Spinal cord (tissue), 9 donors: ENCODE measurements at regions not wholly inside any gene's neighbourhood (a gene's known extent, or its start where the extent isn't known, plus 50 kb on each side); places are given as distances from the start of the nearest gene placed in this dataset.

Experiments
- DNase-seq, 6 donors: peaks; one replicate each; pipeline versions ENCODE4 v3.0.0 to v3.0.0-alpha.2; 2013 to 2015; ENCODE audit warnings: low spot score in 6 of 6, low read depth in 4 of 6
- H3K27ac ChIP-seq: one replicate; pipeline ENCODE4 v1.5.1; 2013; ENCODE audit warnings: low read depth, low read length, control low read depth
- H3K27me3 ChIP-seq: one replicate; pipeline ENCODE4 v1.6.1; 2013; ENCODE audit warnings: low read length; ENCODE audit not compliant: control insufficient read depth, insufficient read depth
- H3K36me3 ChIP-seq: one replicate; pipeline ENCODE4 v1.6.1; 2013; ENCODE audit warnings: low read length; ENCODE audit not compliant: control insufficient read depth, insufficient read depth
- H3K4me1 ChIP-seq: one replicate; pipeline ENCODE4 v1.6.1; 2013; ENCODE audit warnings: low read length; ENCODE audit not compliant: control insufficient read depth, insufficient read depth
- H3K4me3 ChIP-seq: one replicate; pipeline ENCODE4 v1.5.1; 2013; ENCODE audit warnings: low read depth, low read length, control low read depth
- H3K9me3 ChIP-seq: one replicate; pipeline ENCODE4 v1.6.1; 2013; ENCODE audit warnings: low read length; ENCODE audit not compliant: control insufficient read depth, insufficient read depth
- WGBS: methylation state at CpG from one replicate; pipeline ENCODE4 v1.1.5; 2013; ENCODE audit warnings: missing lambda C conversion rate; ENCODE audit not compliant: insufficient coverage; 5-methylcytosine and 5-hydroxymethylcytosine counted together
- donor health status: healthy.

DNA sequence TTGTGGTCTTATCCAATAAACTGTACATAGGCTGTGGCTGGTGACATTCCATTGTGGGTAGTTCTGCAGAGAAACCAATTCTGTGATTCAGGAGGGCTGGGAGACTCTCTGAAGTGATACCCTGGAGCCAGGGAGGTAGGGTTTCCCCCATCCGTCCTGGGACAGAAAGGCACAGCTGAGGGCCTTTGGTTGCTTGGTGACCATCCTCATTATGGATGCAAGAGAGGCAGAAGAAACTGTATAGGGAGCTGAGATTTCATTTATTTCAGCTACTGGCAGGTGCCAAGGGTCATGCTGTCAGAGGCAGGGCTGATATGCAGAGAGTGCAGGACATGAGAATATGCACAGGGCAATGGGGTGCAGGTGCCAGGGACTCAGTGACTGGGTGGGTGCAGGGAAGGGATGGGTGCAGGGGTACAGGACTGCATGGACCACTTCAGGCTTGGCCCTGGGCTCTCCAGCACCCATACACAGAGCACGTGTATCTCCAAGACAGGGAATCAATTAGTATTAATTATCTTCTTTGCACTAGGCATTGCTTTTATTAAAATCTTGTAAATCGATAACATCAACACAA is 236.5 kb downstream of the ICE1 start:
- Histone ChIP-seq H3K27me3 (no peaks in the 10 kb centered on the region), H3K36me3 (no peaks in the 10 kb centered on the region), H3K9me3 (no peaks in the 10 kb centered on the region), H3K27ac (no peak overlapping the region), H3K4me3 (no peak overlapping the region), H3K4me1 (peaks cover 5% of the 10 kb centered on the region)
- 55% methylated on average over 1 of the region's 3 CpGs for WGBS
- DNase-seq, result peak in 1 of 6 donors; percentile 59

DNA sequence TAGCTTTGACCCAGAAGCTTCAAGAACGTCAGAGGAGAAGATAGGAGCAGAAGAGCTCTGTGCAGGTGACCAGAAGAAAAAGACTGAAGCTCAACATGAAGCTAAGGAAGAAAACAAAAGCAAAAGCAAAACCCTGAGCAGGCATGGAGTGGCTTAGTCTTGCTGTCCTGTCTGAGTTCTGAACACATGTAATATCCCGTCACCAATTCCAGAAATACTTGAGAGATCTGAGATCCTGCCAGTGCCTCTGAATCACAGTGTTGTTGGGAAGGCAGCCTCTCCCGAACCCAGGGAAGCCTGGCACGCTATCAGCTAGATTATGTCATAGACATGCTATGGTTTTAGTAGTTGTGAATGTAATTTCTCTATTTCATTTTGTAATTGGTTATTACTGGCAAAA is 235.7 kb downstream of the ICE1 start:
- H3K36me3 ChIP-seq, result no peaks in the 10 kb centered on the region
- H3K4me1 ChIP-seq, result peaks cover 5% of the 10 kb centered on the region
- 47% methylated on average over 2 of the region's 4 CpGs for WGBS
- no peak overlapping the region for H3K27ac ChIP-seq
- peak in 2 of 6 donors; percentile 36 to 79 for DNase-seq
- H3K9me3 ChIP-seq, result no peaks in the 10 kb centered on the region
- no peaks in the 10 kb centered on the region for H3K27me3 ChIP-seq
- no peak overlapping the region for H3K4me3 ChIP-seq

DNA sequence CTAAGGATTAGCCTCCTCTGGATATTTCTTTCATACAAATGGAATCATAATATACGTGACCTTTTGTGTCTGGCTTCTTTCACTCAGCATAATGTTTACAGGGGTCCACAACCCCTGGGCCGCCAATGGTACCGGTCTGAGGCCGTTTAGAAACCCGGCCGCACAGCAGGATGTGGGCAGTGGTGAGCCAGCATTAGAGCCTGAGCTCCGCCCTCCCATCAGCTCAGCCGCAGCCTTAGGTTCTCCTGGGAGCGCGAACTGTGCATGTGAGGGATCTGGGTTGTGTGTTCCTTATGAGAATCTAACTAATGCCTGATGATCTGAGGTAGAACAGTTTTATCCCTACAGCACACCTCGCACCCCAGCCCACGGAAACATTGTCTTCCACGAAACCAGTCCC is 229.7 kb downstream of the ICE1 start:
- no peaks in the 10 kb centered on the region for H3K4me1 ChIP-seq
- H3K9me3 ChIP-seq, result no peaks in the 10 kb centered on the region
- no peaks in the 10 kb centered on the region for H3K27me3 ChIP-seq
- no peak for DNase-seq
- H3K27ac ChIP-seq, result no peak overlapping the region
- H3K36me3 ChIP-seq, result no peaks in the 10 kb centered on the region
- 89% methylated on average over 10 of the region's 13 CpGs for WGBS
- H3K4me3 ChIP-seq, result no peak overlapping the region

DNA sequence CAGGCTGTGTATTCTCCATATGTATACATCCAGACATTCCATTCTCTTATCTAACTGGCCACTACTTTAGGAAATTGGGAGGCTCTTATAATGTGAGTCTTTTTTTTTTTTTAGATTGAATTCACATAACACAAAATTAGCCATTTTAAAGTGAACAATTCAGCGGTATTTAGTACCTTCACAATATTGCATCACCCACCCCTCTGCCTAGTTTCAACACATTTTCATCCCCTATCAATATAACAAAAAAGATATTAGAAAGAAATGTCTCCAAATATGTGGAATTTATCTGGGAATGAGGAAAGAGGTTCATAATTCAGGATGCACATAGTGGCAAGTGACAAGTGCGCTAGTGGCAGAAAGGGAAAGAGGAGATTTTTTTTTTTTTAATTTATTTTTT is 228.5 kb downstream of the ICE1 start:
- WGBS, result no CpG with 5 or more reads among the region's 2 CpGs
- Histone ChIP-seq H3K4me3 (no peak overlapping the region), H3K4me1 (no peaks in the 10 kb centered on the region), H3K27me3 (no peaks in the 10 kb centered on the region), H3K36me3 (no peaks in the 10 kb centered on the region), H3K27ac (no peak overlapping the region), H3K9me3 (no peaks in the 10 kb centered on the region)
- no peak for DNase-seq

DNA sequence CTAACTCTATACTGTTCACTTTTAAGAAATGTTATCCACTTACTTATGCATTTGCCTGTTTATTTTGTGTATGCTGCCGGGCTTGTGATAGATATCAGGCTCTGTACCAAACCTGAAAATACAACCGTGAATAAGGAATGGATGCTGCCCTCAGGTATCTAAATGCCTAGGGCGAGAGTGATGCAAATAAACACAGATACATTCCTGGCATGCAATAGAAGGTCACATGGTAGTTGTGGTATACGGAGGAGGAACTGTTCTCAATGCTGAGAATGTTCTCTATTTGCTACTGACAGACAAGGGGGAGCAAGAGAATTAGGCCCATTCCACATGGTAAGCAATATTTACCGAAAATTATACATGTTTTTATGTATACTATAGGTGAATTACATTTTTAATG is 227.8 kb downstream of the ICE1 start:
- 56% methylated on average over 2 of the region's 5 CpGs for WGBS
- H3K27me3 ChIP-seq, result no peaks in the 10 kb centered on the region
- H3K27ac ChIP-seq, result no peak overlapping the region
- no peak for DNase-seq
- H3K4me1 ChIP-seq, result no peaks in the 10 kb centered on the region
- no peaks in the 10 kb centered on the region for H3K9me3 ChIP-seq
- no peaks in the 10 kb centered on the region for H3K36me3 ChIP-seq
- H3K4me3 ChIP-seq, result no peak overlapping the region

DNA sequence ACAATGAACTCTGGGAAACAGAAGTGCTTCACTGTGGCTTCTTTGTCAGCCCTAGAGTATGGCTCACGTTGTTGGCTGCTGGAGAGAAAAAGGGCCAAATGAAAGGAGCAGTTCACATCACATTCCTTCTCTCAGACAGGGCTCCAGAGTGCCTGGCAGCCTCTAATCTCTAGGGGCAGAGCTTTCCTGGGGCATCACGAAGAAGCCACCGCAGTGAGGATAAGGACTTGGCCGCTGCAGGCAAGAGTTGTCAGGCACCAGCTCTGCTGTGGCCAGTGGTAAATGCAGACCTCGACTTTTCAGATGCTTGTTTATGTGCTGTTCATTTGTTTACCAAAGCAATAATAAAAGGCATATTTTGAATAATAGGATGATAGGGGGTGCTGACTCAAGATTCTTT is 227.2 kb downstream of the ICE1 start:
- no peaks in the 10 kb centered on the region for H3K27me3 ChIP-seq
- H3K27ac ChIP-seq, result no peak overlapping the region
- H3K4me1 ChIP-seq, result no peaks in the 10 kb centered on the region
- WGBS, result 57% methylated on average over 4 of the region's 5 CpGs
- no peaks in the 10 kb centered on the region for H3K9me3 ChIP-seq
- DNase-seq, result no peak
- H3K36me3 ChIP-seq, result no peaks in the 10 kb centered on the region
- H3K4me3 ChIP-seq, result no peak overlapping the region

DNA sequence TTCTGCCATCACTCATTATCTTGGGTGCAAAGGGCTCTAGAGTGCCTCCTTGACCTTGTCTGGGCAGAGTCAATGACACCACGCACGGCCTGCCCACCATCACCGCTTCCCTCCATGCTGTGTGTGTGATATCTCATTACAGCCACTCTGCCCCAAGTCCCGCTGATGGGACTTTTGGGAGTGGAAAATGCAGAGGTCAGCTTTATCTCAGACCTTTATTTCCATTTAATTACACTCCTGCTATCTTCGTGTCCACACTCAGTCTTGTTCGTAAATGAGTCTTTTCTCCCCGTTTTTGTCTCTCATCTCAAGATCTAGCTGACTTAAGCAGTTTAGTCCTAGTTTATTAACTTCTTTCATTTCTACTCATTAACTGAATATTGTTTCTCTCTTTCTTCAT is 226.2 kb downstream of the ICE1 start:
- DNase-seq, result no peak
- 100% methylated on average over 3 of the region's 7 CpGs for WGBS
- H3K4me1 ChIP-seq, result no peaks in the 10 kb centered on the region
- H3K36me3 ChIP-seq, result no peaks in the 10 kb centered on the region
- H3K9me3 ChIP-seq, result no peaks in the 10 kb centered on the region
- H3K4me3 ChIP-seq, result no peak overlapping the region
- no peaks in the 10 kb centered on the region for H3K27me3 ChIP-seq
- H3K27ac ChIP-seq, result no peak overlapping the region

DNA sequence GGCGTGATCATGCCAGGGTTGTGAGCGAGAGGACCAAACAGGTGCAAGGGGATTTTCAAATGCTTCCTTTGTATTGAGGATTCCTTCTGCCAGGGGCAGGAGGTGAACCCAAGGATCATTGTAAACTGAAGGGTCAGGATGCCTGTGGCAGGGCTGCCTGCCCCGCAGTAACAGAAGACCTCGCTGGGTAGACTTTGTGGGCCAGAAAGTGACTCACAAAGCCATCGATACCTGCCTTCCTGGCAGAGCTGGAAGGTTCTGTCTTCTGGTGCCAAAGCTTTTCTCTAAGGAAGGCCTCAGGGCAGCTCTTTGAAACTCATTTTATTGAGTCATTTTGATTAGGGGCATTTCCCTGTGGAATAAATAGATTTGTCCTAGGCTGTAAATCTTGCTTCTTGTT is 223.4 kb downstream of the ICE1 start:
- Histone ChIP-seq H3K4me3 (no peak overlapping the region), H3K36me3 (no peaks in the 10 kb centered on the region), H3K9me3 (no peaks in the 10 kb centered on the region), H3K27me3 (no peaks in the 10 kb centered on the region), H3K27ac (no peak overlapping the region), H3K4me1 (no peaks in the 10 kb centered on the region)
- 90% methylated on average over 5 of the region's 5 CpGs for WGBS
- no peak for DNase-seq

DNA sequence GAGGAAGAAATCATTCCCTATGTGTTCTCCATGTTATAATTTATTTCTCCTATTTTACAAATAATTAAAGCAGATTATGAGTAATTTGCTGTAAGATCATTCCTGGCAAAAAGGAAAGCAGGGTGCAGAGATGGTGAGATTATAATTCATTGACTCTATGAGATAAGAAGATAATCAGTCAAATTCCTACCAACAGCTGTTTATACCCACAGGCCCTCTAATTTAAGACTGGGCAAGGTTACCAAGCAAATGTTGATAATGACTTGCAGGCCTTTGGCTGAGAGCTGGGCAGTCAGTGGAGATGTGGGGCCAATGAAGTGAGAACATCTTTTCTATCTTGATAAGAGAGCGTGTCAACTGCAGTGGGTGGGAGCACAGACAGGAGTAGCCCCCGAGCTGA is 222.7 kb downstream of the ICE1 start:
- no peaks in the 10 kb centered on the region for H3K27me3 ChIP-seq
- H3K9me3 ChIP-seq, result no peaks in the 10 kb centered on the region
- H3K4me1 ChIP-seq, result no peaks in the 10 kb centered on the region
- no peak overlapping the region for H3K27ac ChIP-seq
- H3K4me3 ChIP-seq, result no peak overlapping the region
- H3K36me3 ChIP-seq, result no peaks in the 10 kb centered on the region
- no peak for DNase-seq
- 84% methylated on average over 2 of the region's 2 CpGs for WGBS

DNA sequence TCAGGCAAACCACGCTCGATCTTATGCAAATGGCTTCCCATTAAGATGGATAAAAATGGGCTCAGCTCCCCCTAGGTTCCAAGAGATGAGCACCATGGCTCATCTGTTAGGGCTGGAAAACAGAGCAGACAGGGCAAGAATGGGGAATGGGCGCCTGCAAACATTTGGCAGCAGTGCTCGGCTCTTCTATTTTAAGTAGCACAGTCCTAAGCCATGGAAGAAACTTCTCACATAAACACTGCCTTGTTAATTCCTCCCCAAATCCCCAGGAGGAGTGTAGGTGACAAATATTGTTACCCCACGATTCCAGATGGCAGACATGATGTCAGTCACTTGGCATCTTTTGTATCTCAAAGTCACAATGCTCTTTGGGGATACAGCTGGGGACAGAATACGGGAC is 221.8 kb downstream of the ICE1 start:
- 42% methylated on average over 4 of the region's 6 CpGs for WGBS
- Histone ChIP-seq H3K36me3 (no peaks in the 10 kb centered on the region), H3K27me3 (no peaks in the 10 kb centered on the region), H3K4me3 (no peak overlapping the region), H3K4me1 (no peaks in the 10 kb centered on the region), H3K9me3 (no peaks in the 10 kb centered on the region), H3K27ac (no peak overlapping the region)
- DNase-seq, result peak in 1 of 6 donors; percentile 58
